ENCODE measurements at regions not wholly inside any gene's neighbourhood (a gene's known extent, or its start where the extent isn't known, plus 50 kb on each side); places are given as distances from the start of the nearest gene placed in this dataset.

DNA sequence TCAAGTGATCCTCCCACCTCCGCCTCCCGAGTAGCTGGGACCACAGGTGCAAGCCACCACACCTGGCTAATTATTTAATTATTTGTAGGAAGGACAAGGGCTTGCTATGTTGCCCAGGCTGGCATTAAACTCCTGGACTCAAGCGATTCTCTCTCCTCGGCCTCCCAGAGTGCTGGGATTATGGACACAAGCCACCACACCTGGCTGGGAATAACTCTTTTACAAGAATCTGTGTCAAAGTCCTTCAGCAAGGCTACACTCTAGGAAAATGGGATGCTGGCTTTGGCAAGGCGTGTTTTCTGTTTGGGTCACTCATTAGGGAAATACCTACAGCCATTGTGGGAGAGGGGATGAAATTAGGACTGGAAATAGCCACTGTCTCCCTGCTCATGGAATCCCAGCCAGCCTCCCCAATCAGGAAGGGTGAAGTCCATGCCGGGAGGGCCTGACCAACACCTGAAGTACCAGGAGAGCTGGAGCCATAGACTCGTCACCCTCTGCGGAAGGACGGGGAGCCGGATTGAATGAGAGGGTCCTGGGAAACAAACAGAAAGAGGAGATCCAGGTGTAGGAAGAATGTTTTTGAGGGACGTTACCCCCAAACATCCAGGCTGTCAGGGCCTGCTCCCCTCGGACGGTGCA, 72.2 kb upstream of the MYL10 start:
- TF ChIP-seq, protein P1, sequence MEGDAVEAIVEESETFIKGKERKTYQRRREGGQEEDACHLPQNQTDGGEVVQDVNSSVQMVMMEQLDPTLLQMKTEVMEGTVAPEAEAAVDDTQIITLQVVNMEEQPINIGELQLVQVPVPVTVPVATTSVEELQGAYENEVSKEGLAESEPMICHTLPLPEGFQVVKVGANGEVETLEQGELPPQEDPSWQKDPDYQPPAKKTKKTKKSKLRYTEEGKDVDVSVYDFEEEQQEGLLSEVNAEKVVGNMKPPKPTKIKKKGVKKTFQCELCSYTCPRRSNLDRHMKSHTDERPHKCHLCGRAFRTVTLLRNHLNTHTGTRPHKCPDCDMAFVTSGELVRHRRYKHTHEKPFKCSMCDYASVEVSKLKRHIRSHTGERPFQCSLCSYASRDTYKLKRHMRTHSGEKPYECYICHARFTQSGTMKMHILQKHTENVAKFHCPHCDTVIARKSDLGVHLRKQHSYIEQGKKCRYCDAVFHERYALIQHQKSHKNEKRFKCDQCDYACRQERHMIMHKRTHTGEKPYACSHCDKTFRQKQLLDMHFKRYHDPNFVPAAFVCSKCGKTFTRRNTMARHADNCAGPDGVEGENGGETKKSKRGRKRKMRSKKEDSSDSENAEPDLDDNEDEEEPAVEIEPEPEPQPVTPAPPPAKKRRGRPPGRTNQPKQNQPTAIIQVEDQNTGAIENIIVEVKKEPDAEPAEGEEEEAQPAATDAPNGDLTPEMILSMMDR (IDR thresholded peaks at IDR 0.05) = no peak

DNA sequence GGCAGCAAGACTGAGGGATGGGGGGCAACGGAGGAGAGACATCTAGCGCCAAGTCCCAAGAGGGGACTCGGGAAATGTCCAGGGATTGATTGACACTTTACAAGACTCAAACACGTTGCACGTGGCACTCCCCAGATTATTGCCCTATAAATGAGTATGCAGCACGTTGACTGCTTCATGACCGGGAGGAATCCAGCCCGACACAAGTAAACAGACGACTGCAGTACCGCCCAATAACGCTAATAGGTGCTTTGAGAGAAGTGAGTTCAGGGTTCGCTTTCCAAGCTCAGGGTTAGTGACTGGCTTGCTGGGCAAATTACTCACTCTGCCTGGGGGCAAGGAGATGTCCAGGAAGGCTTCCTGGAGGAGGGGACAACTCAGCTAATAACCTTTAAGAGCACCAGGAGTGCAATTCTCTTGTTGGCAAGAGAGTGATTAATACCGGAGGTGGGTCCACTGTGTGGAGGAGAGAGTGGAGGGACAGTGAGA, 73.3 kb upstream of the MYL10 start:
- TF ChIP-seq, protein P1 (IDR thresholded peaks at IDR 0.05) = no peak; the same call in 1 of the 2 replicates

DNA sequence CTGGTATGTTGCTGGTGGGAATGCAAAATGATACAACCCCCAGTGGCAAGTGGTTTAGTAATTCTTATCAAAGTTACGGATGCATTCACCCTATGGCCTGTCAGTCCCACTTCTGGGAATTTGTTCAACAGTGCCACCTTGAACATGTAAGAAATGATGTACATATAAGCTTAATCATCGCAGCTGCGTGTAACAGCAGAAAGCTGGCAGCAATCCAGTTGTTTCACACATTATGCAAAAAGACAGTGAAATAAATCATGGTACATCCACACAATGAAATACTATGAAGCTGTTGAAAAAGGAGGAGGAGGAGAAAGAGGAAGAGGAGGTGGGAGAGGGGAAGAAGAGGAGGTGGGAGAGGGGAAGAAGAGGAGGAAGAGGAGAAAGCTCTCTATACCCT, 76.2 kb upstream of the MYL10 start:
- TF ChIP-seq, protein P1 (IDR thresholded peaks at IDR 0.05) = no peak

DNA sequence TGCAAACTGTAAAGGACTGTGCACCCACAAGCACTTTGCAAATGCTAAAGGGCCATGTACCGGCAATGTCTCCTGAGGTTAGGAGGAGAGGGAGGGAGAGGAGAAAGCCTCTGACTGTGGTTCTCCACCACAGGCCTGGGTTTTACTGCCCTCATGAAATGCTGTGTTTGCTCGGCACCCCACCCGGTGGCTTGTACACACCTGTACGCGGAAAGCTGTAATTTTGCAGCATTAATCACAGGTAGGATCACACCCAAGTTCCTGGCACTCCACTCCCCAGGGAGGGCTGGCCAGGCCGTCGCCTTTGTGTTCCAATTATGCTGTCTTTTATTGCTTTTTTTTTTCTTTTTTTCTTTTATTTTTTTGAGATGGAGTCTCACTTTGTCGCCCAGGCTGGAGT, 78.5 kb upstream of the MYL10 start:
- TF ChIP-seq, protein P1 (IDR thresholded peaks at IDR 0.05) = no peak

DNA sequence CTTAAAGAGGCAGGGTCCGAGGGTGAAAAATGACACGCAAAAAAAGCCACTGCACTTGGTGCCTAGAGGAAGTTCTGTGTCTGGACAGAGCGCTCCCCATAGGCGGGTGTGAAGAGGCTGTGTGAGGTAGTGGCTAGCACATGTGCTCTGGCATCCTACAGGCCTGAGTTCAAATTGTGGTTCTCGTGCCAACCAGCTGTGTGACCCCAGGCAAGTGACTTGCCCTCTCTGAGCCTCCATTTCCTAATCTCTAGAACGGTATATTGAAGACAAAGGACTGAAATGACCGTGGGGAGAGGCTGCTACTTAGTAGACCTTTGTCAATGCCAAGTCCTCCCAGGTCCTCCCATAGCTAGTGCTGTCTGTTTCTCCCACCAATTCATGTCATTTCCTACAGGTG, 79.1 kb upstream of the MYL10 start:
- TF ChIP-seq, protein P1 (IDR thresholded peaks at IDR 0.05) = no peak

DNA sequence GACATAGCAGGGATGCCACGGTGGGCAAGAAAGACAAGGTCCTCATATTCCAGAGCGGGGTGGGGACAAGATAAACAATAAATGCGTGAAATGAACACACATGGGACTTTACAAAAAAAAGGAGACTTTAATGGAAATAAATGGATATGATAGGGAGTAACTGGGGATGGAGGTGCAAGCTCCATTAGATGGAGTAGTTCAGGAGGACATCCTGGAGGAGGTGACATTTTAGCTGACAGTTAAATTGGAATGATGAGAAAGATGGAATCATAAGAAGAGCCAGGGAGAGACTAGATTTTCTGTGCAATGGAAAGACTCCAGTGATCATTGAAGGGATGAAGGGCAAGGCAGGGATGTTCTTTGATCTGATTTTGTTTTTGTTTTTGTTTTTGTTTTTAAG, 83.6 kb upstream of the MYL10 start:
- TF ChIP-seq, protein P1 (IDR thresholded peaks at IDR 0.05) = no peak

DNA sequence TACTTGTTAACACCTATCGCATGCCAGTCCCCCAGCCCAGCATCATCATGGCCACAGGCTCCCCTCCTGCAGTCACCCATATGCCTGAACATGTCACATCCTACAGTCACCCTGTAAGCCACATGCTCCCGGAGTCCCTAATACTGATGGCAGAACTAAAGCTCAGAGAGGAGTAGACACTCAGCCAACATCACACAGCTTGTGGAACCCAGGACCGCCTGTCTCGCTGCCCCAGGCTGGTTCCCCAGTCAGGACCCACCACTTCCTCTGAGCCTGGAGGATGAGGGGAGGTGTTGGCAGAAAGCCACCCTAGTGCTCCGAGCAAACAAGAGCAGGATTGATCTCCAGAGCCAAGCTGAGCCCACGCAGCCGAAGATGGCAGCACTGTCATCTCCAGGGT, 85.0 kb upstream of the MYL10 start:
- TF ChIP-seq, protein P1 (IDR thresholded peaks at IDR 0.05) = no peak

All from LNCAP (cell line).